ENCODE measurements at regions not wholly inside any gene's neighbourhood (a gene's known extent, or its start where the extent isn't known, plus 50 kb on each side); places are given as distances from the start of the nearest gene placed in this dataset.

GRCh38 chr10:128701837-128702236 is 575.6 kb upstream of the MKI67 start:
- Histone ChIP-seq H2AFZ (ENCODE audit: low read length) (no peak overlapping the region), H3K4me2 (ENCODE audit: low read depth, low read length) (no peak overlapping the region), H3K36me3 (replicated peaks in 1 of 2; ENCODE audit: control insufficient read depth in 1 of 2, insufficient read depth in 2 of 2, low read length in 2 of 2) (no peaks in the 10 kb centered on the region), H3K4me1 (ENCODE audit: insufficient read depth, low read length) (no peaks in the 10 kb centered on the region), H3K9ac (ENCODE audit: insufficient read depth, low read depth, low read length) (no peak overlapping the region), H3K4me3 (replicated peaks in 1 of 3; ENCODE audit: insufficient read depth in 1 of 3, low read depth in 2 of 3, low read length in 3 of 3) (no peak overlapping the region), H3K27ac (ENCODE audit: extremely low read length, insufficient read depth, low read length) (no peak overlapping the region), H3K79me2 (ENCODE audit: insufficient read depth, low read length) (no peaks in the 10 kb centered on the region), H3K9me3 (ENCODE audit: low read length) (no peaks in the 10 kb centered on the region), H4K20me1 (ENCODE audit: insufficient read depth, low read length) (no peaks in the 10 kb centered on the region), H3K27me3 (ENCODE audit: control insufficient read depth in 1 of 2, insufficient read depth in 2 of 2, low read length in 2 of 2) (peaks cover 0 to 2% of the 10 kb centered on the region in 2 experiments; a peak in 1 of 5 replicates)
- WGBS (ENCODE audit: low lambda C conversion rate) = 0% methylated on average over 1 of the region's 1 CpG
- in situ Hi-C loops (cut with HindIII; ENCODE audit: extremely low pct_ligation_motif_present, low pct_unique_long_range_greater_than_20kb) = no loop called here
- TF ChIP-seq RAD21 (CRISPR knock-in tag; IDR thresholded peaks at IDR 0.05) (no peak), RXRB (CRISPR knock-in tag; IDR thresholded peaks at IDR 0.05; ENCODE audit: borderline replicate concordance) (no peak), ZNF264 (CRISPR knock-in tag; IDR thresholded peaks at IDR 0.05) (no peak), CBFB (CRISPR knock-in tag; IDR thresholded peaks at IDR 0.05) (no peak), ZNF839 (CRISPR knock-in tag; IDR thresholded peaks at IDR 0.05; ENCODE audit: borderline replicate concordance) (no peak), PITX1 (CRISPR knock-in tag; IDR thresholded peaks at IDR 0.05) (no peak), ZNF543 (CRISPR knock-in tag; IDR thresholded peaks at IDR 0.05) (no peak), DMAP1 (CRISPR knock-in tag; IDR thresholded peaks at IDR 0.05) (no peak), ZNF18 (CRISPR knock-in tag; IDR thresholded peaks at IDR 0.05; ENCODE audit: insufficient replicate concordance) (no peak), ZNF879 (CRISPR knock-in tag; IDR thresholded peaks at IDR 0.05) (no peak), EHMT2 (IDR thresholded peaks at IDR 0.05; ENCODE audit: borderline replicate concordance, low read depth, low read length) (no peak), HNRNPH1 (optimal IDR thresholded peaks at IDR 0.05; ENCODE audit: low read depth, low read length) (no peak), ZNF256 (CRISPR knock-in tag; conservative IDR thresholded peaks at IDR 0.05) (no peak), SOX13 (IDR thresholded peaks at IDR 0.05) (no peak), SOX13 (CRISPR knock-in tag; conservative IDR thresholded peaks at IDR 0.05 in 1 of 2, IDR thresholded peaks at IDR 0.05 in 1 of 2) (no peak), IKZF1 (IDR thresholded peaks at IDR 0.05) (no peak), ZNF180 (CRISPR knock-in tag; IDR thresholded peaks at IDR 0.05; ENCODE audit: borderline replicate concordance, low read depth) (no peak), RCOR2 (CRISPR knock-in tag; IDR thresholded peaks at IDR 0.05) (no peak), MEIS1 (CRISPR knock-in tag; IDR thresholded peaks at IDR 0.05; ENCODE audit: borderline replicate concordance) (no peak)
- ATAC-seq = no peak
- BruUV-seq (replicated peaks) = no TSS peak
- POLR2A ChIA-PET = no interaction called here
- FAIRE-seq = no peak
- DNase-seq (ENCODE audit: low spot score) = no peak
- intact Hi-C loops (cut with micrococcal nuclease; ENCODE audit: unreplicated experiment) = no loop called here
- CTCF ChIA-PET (ENCODE audit: low intra/inter-chr PET ratio, low total read pairs) = no interaction called here

Data from HepG2 (cell line).